K562 (cell line): ENCODE measurements at regions not wholly inside any gene's neighbourhood (a gene's known extent, or its start where the extent isn't known, plus 50 kb on each side); places are given as distances from the start of the nearest gene placed in this dataset.

ENCODE experiments used
- ATAC-seq: fragments of 200-7000 bp; cut with Tn5 transposase; 3 replicates; pipeline ENCODE4 v1.9.1; 2020; ENCODE audit warnings: moderate library complexity
- BruUV-seq: library from RNA; stranded (reverse); fragments of 400-500 nt; replicated peaks from 2 replicates; lab custom pipeline; 2021; lab: Mats Ljungman, UMichigan
- CTCF ChIA-PET: fragments of 300-600 bp; formaldehyde crosslinking; extraction: SDS; loops from one replicate; lab custom pipeline; 2021; ENCODE audit warnings: low intra/inter-chr PET ratio; lab: Yijun Ruan, JAX
- POLR2A ChIA-PET: fragments of 300-600, 350-650 bp; sonication (Branson Sonifier 250); formaldehyde crosslinking; extraction: SDS; loops from one replicate; lab custom pipeline; 2021; ENCODE audit warnings: antibody characterized with exemption, inconsistent platforms; lab: Yijun Ruan, JAX
- DNase-seq, 4 experiments: peaks; one replicate each; pipeline versions ENCODE4 v3.0.0 to v3.0.0-alpha.2; 2011 to 2018; ENCODE audit warnings: low spot score in 3 of 4, mixed read lengths in 3 of 4; ENCODE audit errors: extremely low read depth in 1 of 4
- FAIRE-seq: peaks from 2 replicates; lab custom pipeline; 2011; peaks lifted over from hg19 to GRCh38; lab: Jason Lieb, UNC
- H2AFZ ChIP-seq: 2 replicates; pipeline ENCODE4 v1.6.0; 2011; ENCODE audit warnings: low read depth, low read length, control low read depth, inconsistent platforms
- H3K27ac ChIP-seq: fragments of 200-600 bp; 3 replicates; pipeline ENCODE4 v1.8.0; 2011; ENCODE audit warnings: low read depth, mild to moderate bottlenecking, control low read depth, inconsistent platforms, low read length, moderate library complexity, mixed read lengths; ENCODE audit errors: extremely low read depth
- H3K27me3 ChIP-seq, 2 experiments: fragments of 300-600 bp in 1 of 2; 2 replicates in 1 of 2; 3 replicates in 1 of 2; pipeline versions ENCODE4 v1.6.0 to v1.8.0; 2011; ENCODE audit warnings: inconsistent platforms in 2 of 2, low read length in 2 of 2, mild to moderate bottlenecking in 1 of 2, mixed read lengths in 1 of 2, moderate library complexity in 1 of 2; ENCODE audit not compliant: control insufficient read depth in 2 of 2, insufficient read depth in 2 of 2
- H3K36me3 ChIP-seq: fragments of 300-600 bp; 3 replicates; pipeline ENCODE4 v1.8.0; 2011; ENCODE audit warnings: mild to moderate bottlenecking, low read length, inconsistent platforms; ENCODE audit not compliant: control insufficient read depth, insufficient read depth
- H3K4me1 ChIP-seq, 2 experiments: fragments of 200-600 bp in 1 of 2; replicated peaks in 1 of 2; 2 replicates in 1 of 2; 3 replicates in 1 of 2; pipeline versions ENCODE4 v1.5.1 to v1.8.0; 2011; ENCODE audit warnings: inconsistent platforms in 2 of 2, low read length in 2 of 2, mild to moderate bottlenecking in 1 of 2, mixed read lengths in 1 of 2, moderate library complexity in 1 of 2; ENCODE audit not compliant: control insufficient read depth in 2 of 2, insufficient read depth in 2 of 2
- H3K4me2 ChIP-seq: 2 replicates; pipeline ENCODE4 v1.6.1; 2011; ENCODE audit warnings: low read length, control low read depth, inconsistent platforms, mixed read lengths; ENCODE audit not compliant: insufficient read depth
- H3K4me3 ChIP-seq: fragments of 200-600 bp; sonication (generic), shearing (Covaris generic); 2 replicates; pipeline ENCODE4 v1.5.1; 2016; ENCODE audit warnings: control low read depth, inconsistent platforms
- H3K79me2 ChIP-seq: fragments of 200-600 bp; 3 replicates; pipeline ENCODE4 v1.8.0; 2011; ENCODE audit warnings: low read length, inconsistent platforms; ENCODE audit not compliant: control insufficient read depth, insufficient read depth
- H3K9ac ChIP-seq, 2 experiments: 2 replicates each; pipeline versions ENCODE4 v1.6.0 to v1.6.1; 2011; ENCODE audit warnings: low read depth in 2 of 2, low read length in 2 of 2, control low read depth in 1 of 2, inconsistent platforms in 1 of 2, mild to moderate bottlenecking in 1 of 2, mixed read lengths in 1 of 2; ENCODE audit not compliant: insufficient read depth in 1 of 2
- H3K9me1 ChIP-seq: one replicate; pipeline ENCODE4 v1.6.0; 2011; ENCODE audit warnings: inconsistent platforms, mild to moderate bottlenecking, low read length, moderate library complexity; ENCODE audit not compliant: control insufficient read depth, insufficient read depth
- H3K9me3 ChIP-seq: replicated peaks from 2 replicates; pipeline ENCODE4 v1.5.1; 2011; ENCODE audit warnings: low read depth, low read length, inconsistent platforms; ENCODE audit not compliant: control insufficient read depth, insufficient read depth
- H4K20me1 ChIP-seq: replicated peaks from 2 replicates; pipeline ENCODE4 v1.6.1; 2011; ENCODE audit warnings: low read length, inconsistent platforms, mixed read lengths; ENCODE audit not compliant: control insufficient read depth, insufficient read depth
- BCL6 ChIP-seq: fragments of 250-450 bp; sonication (Bioruptor Pico); IDR thresholded peaks from 2 replicates; pipeline ENCODE4 v1.4.0; 2020
- CXXC5 ChIP-seq: fragments of 250-450 bp; sonication (Bioruptor Pico); IDR thresholded peaks from 2 replicates; pipeline ENCODE4 v1.8.0; 2022; ENCODE audit warnings: inconsistent platforms, mild to moderate bottlenecking, moderate library complexity
- ELF4 ChIP-seq: fragments of 450-650 bp; formaldehyde crosslinking; IDR thresholded peaks from 2 replicates; pipeline ENCODE4 v1.4.0; 2022; ENCODE audit warnings: missing genetic modification characterization
- FOXA3 ChIP-seq, 2 experiments: fragments of 450-650 bp in 1 of 2; sonication (generic) in 1 of 2; formaldehyde crosslinking; IDR thresholded peaks in 1 of 2; conservative IDR thresholded peaks in 1 of 2; 2 replicates each; pipeline versions ENCODE4 v1.4.0 to v1.8.0; 2020 to 2022; ENCODE audit warnings: mild to moderate bottlenecking in 2 of 2, missing genetic modification reagents in 1 of 2
- GATAD2B ChIP-seq: fragments of 450-650 bp; IDR thresholded peaks from 2 replicates; pipeline ENCODE4 v1.6.1; 2017; ENCODE audit warnings: mild to moderate bottlenecking, borderline replicate concordance
- HOXB6 ChIP-seq: fragments of 250-450 bp; sonication (Bioruptor Pico); IDR thresholded peaks from 2 replicates; pipeline ENCODE4 v1.5.1; 2022; ENCODE audit warnings: mild to moderate bottlenecking, borderline replicate concordance
- NR4A1 ChIP-seq, 2 experiments: fragments of 250-450 bp in 1 of 2; fragments of 450-650 bp in 1 of 2; sonication (Bioruptor Pico) in 1 of 2; IDR thresholded peaks; 2 replicates each; pipeline versions ENCODE4 v1.4.0 to v1.6.1; 2016 to 2020; ENCODE audit warnings: mild to moderate bottlenecking in 2 of 2, missing compliant biosample characterization in 1 of 2, missing genetic modification characterization in 1 of 2, moderate library complexity in 1 of 2
- SIRT6 ChIP-seq: IDR thresholded peaks from one replicate; pipeline ENCODE4 v1.6.1; 2012; ENCODE audit warnings: low read depth, mild to moderate bottlenecking, control low read depth, inconsistent platforms, low read length, moderate library complexity
- TAF15 ChIP-seq: fragments of 200-400 bp; formaldehyde crosslinking; IDR thresholded peaks from 2 replicates; pipeline ENCODE4 v1.6.1; 2017; ENCODE audit warnings: mild to moderate bottlenecking, low read depth, low read length, moderate library complexity
- TCF3 ChIP-seq: sonication (generic); formaldehyde crosslinking; IDR thresholded peaks from 2 replicates; pipeline ENCODE4 v1.4.0; 2020; ENCODE audit warnings: mild to moderate bottlenecking, missing genetic modification reagents
- ZBTB9 ChIP-seq: fragments of 450-650 bp; formaldehyde crosslinking; IDR thresholded peaks from 2 replicates; pipeline ENCODE4 v1.4.0; 2020; ENCODE audit warnings: mild to moderate bottlenecking, moderate library complexity
- ZNF408 ChIP-seq: fragments of 250-450 bp; sonication (Bioruptor Pico); IDR thresholded peaks from 2 replicates; pipeline ENCODE4 v1.4.0; 2020; ENCODE audit warnings: low read depth, mild to moderate bottlenecking, moderate library complexity
- ZNF609 ChIP-seq: sonication (generic); formaldehyde crosslinking; IDR thresholded peaks from 2 replicates; pipeline ENCODE4 v1.8.1; 2023; ENCODE audit warnings: missing genetic modification reagents, mild to moderate bottlenecking, borderline replicate concordance
- ZSCAN32 ChIP-seq: fragments of 450-650 bp; formaldehyde crosslinking; IDR thresholded peaks from 2 replicates; pipeline ENCODE4 v1.4.0; 2020; ENCODE audit warnings: mild to moderate bottlenecking, moderate library complexity
- WGBS: fragments of 100-300 bp; shearing (Covaris generic); methylation state at CpG from one replicate; pipeline ENCODE4 v1.1.6; 2016; ENCODE audit warnings: low coverage, mixed read lengths; ENCODE audit not compliant: insufficient coverage; ENCODE audit errors: missing lambda C conversion rate; 5-methylcytosine and 5-hydroxymethylcytosine counted together
- in situ Hi-C: fragments of 300-500 bp; cut with MboI; formaldehyde crosslinking; loops from 4 replicates; pipeline ENCODE4 v1.15.0; 2018; ENCODE audit warnings: inconsistent platforms, mixed read lengths
- intact Hi-C: fragments of 100-400 bp; cut with micrococcal nuclease; formaldehyde crosslinking; loops from 2 replicates; pipeline ENCODE4 v1.14.2; 2022

GRCh38 chr3:8371085-8371551 lies 130.5 kb upstream of the LMCD1 start (continued):
- TF ChIP-seq FOXA3 (CRISPR knock-in tag; conservative IDR thresholded peaks at IDR 0.05 in 1 of 2, IDR thresholded peaks at IDR 0.05 in 1 of 2) (0 out of 4 replicates have a peak, but pooled peaks of 1 of the 2 experiments have one; percentile 34), ELF4 (CRISPR knock-in tag) (peak; percentile 72; the same call in 1 of the 2 replicates), ZSCAN32 (CRISPR knock-in tag) (no peak), CXXC5 (CRISPR knock-in tag) (peak; percentile 15; the same call in 1 of the 2 replicates), NR4A1 (CRISPR knock-in tag; IDR thresholded peaks at IDR 0.05) (no peak), NR4A1 (tag; IDR thresholded peaks at IDR 0.05) (peak; percentile 33; the same call in 1 of the 2 replicates), GATAD2B (no peak), TCF3 (CRISPR knock-in tag) (peak; percentile 75), ZBTB9 (peak; percentile 26; the same call in 1 of the 2 replicates)
- TF ChIP-seq, all 486 proteins: peak for 16

GRCh38 chr3:8371960-8372463 lies 129.6 kb upstream of the LMCD1 start:
- Histone ChIP-seq H3K4me1 (no peaks in the 10 kb centered on the region), H3K79me2 (no peaks in the 10 kb centered on the region), H4K20me1 (no peaks in the 10 kb centered on the region), H2AFZ (no peak overlapping the region), H3K36me3 (no peaks in the 10 kb centered on the region), H3K9ac (no peak overlapping the region), H3K27me3 (no peaks in the 10 kb centered on the region), H3K9me1 (no peaks in the 10 kb centered on the region), H3K4me3 (no peak overlapping the region), H3K4me2 (no peak overlapping the region), H3K9me3 (no peaks in the 10 kb centered on the region), H3K27ac (no peak overlapping the region)
- no TSS peak for BruUV-seq
- in situ Hi-C loops, result no loop called here
- ChIA-PET POLR2A (no interaction called here), CTCF (no interaction called here)
- WGBS, result 1% methylated on average over 7 of the region's 7 CpGs
- FAIRE-seq, result no peak
- DNase-seq, result no peak
- intact Hi-C loops, result no loop called here
- no peak for ATAC-seq
- TF ChIP-seq BCL6 (CRISPR knock-in tag) (0 out of 2 replicates have a peak, but pooled peaks have one; percentile 53), FOXA3 (CRISPR knock-in tag; conservative IDR thresholded peaks at IDR 0.05 in 1 of 2, IDR thresholded peaks at IDR 0.05 in 1 of 2) (peak in 1 of 2 experiments; percentile 91; a peak in 2 of 4 replicates), HOXB6 (CRISPR knock-in tag) (no peak), ZNF408 (CRISPR knock-in tag) (no peak), TAF15 (no peak), ZNF609 (CRISPR knock-in tag) (no peak), SIRT6 (no peak), GATAD2B (no peak)
